GM12874 (cell line): ENCODE measurements at regions not wholly inside any gene's neighbourhood (a gene's known extent, or its start where the extent isn't known, plus 50 kb on each side); places are given as distances from the start of the nearest gene placed in this dataset.

Experiments
- CTCF ChIP-seq: IDR thresholded peaks from 2 replicates; pipeline ENCODE4 v1.5.1; 2011; ENCODE audit warnings: low read depth, mild to moderate bottlenecking, control low read depth, low read length, moderate library complexity; ENCODE audit not compliant: insufficient read depth

- no peak for TF ChIP-seq CTCF
Observed at GRCh38 chr5:87778876-87779275, 366.1 kb upstream of the CCNH start.

- no peak for TF ChIP-seq CTCF
Observed at GRCh38 chr5:87777877-87778276, 365.1 kb upstream of the CCNH start.

- no peak for TF ChIP-seq CTCF
Observed at GRCh38 chr5:87776785-87777184, 364.1 kb upstream of the CCNH start.

GRCh38 chr5:87775228-87775627 is 362.5 kb upstream of the CCNH start:
- TF ChIP-seq CTCF: no peak

GRCh38 chr5:87774804-87775203 is 362.1 kb upstream of the CCNH start:
- no peak for TF ChIP-seq CTCF

GRCh38 chr5:87770601-87771121 is 357.9 kb upstream of the CCNH start:
- no peak for TF ChIP-seq CTCF

GRCh38 chr5:87770016-87770570 is 357.4 kb upstream of the CCNH start:
- no peak for TF ChIP-seq CTCF
